A549 (cell line): ENCODE measurements at regions not wholly inside any gene's neighbourhood (a gene's known extent, or its start where the extent isn't known, plus 50 kb on each side); places are given as distances from the start of the nearest gene placed in this dataset.
"Not testable (repeated sequence)": the region's sequence is repeated elsewhere in the genome, so short reads cannot be mapped to it uniquely, and the experiment has no call there.

ENCODE experiments used
- ATAC-seq, 2 experiments: fragments of 200-7000 bp in 1 of 2; fragments of >200 bp in 1 of 2; cut with Nextera tagmentation in 1 of 2; cut with Tn5 transposase in 1 of 2; 3 replicates each; pipeline versions ENCODE4 v1.8.0 to v1.9.1; 2018 to 2020; ENCODE audit warnings: mild to moderate bottlenecking in 1 of 2, moderate library complexity in 1 of 2
- CTCF ChIA-PET: fragments of 300-600 bp; sonication (Branson Sonifier 250); formaldehyde crosslinking; extraction: SDS; loops from one replicate; lab custom pipeline; 2021; ENCODE audit warnings: antibody characterized with exemption, inconsistent platforms; lab: Yijun Ruan, JAX
- POLR2A ChIA-PET: fragments of 350-600 bp; formaldehyde crosslinking; extraction: SDS; loops from one replicate; lab custom pipeline; 2021; ENCODE audit warnings: antibody characterized with exemption, inconsistent platforms; lab: Yijun Ruan, JAX
- DNase-seq, 2 experiments: peaks; one replicate each; pipeline versions ENCODE4 v3.0.0 to v3.0.0-alpha.2; 2011 to 2016; ENCODE audit warnings: low read depth in 1 of 2, low spot score in 1 of 2
- FAIRE-seq: peaks from 2 replicates; lab custom pipeline; 2011; peaks lifted over from hg19 to GRCh38; lab: Jason Lieb, UNC
- H3K27ac ChIP-seq, 2 experiments: fragments of >200 bp; sonication (Bioruptor Twin); formaldehyde crosslinking; 3 replicates each; pipeline ENCODE4 v1.5.1; 2016 to 2017
- H3K4me1 ChIP-seq: fragments of >200 bp; sonication (Bioruptor Twin); formaldehyde crosslinking; 3 replicates; pipeline ENCODE4 v1.6.1; 2016
- H3K4me2 ChIP-seq: fragments of >200 bp; sonication (Bioruptor Twin); formaldehyde crosslinking; 3 replicates; pipeline ENCODE4 v1.6.1; 2016
- H3K4me3 ChIP-seq: fragments of >200 bp; sonication (Bioruptor Twin); formaldehyde crosslinking; 3 replicates; pipeline ENCODE4 v1.5.1; 2016
- H3K9me3 ChIP-seq: fragments of >200 bp; sonication (Bioruptor Twin); formaldehyde crosslinking; 3 replicates; pipeline ENCODE4 v1.6.1; 2016
- EHF ChIP-seq: fragments of 250-450 bp; sonication (Bioruptor Pico); IDR thresholded peaks from 2 replicates; pipeline ENCODE4 v1.5.0; 2020; ENCODE audit warnings: mild to moderate bottlenecking
- EHMT2 ChIP-seq: fragments of 200-600 bp; sonication (generic); IDR thresholded peaks from 2 replicates; pipeline ENCODE4 v1.6.1; 2016; ENCODE audit warnings: antibody characterized with exemption, low read depth, mild to moderate bottlenecking, moderate library complexity
- EP300 ChIP-seq, 2 experiments: fragments of >200 bp; sonication (Bioruptor Twin); formaldehyde crosslinking; IDR thresholded peaks; 2 replicates in 1 of 2; 3 replicates in 1 of 2; pipeline ENCODE4 v1.6.1; 2016 to 2017
- FOSL2 ChIP-seq, 2 experiments: fragments of 450-650 bp in 1 of 2; fragments of >200 bp in 1 of 2; sonication (Bioruptor Twin) in 1 of 2; formaldehyde crosslinking; IDR thresholded peaks; 2 replicates each; pipeline versions ENCODE4 v1.5.0 to v1.6.1; 2016 to 2020; ENCODE audit warnings: mild to moderate bottlenecking in 1 of 2, moderate library complexity in 1 of 2
- FOXS1 ChIP-seq: fragments of 250-450 bp; sonication (Bioruptor Pico); IDR thresholded peaks from 2 replicates; pipeline ENCODE4 v1.5.0; 2020; ENCODE audit warnings: mild to moderate bottlenecking, moderate library complexity
- JUN ChIP-seq, 2 experiments: fragments of >200 bp; sonication (Bioruptor Twin); formaldehyde crosslinking; IDR thresholded peaks; 2 replicates in 1 of 2; 3 replicates in 1 of 2; pipeline ENCODE4 v1.6.1; 2016 to 2017
- KDM1A ChIP-seq: fragments of 200-600 bp; sonication (generic); IDR thresholded peaks from 2 replicates; pipeline ENCODE4 v1.6.1; 2016; ENCODE audit warnings: low read depth, mild to moderate bottlenecking
- KDM5A ChIP-seq: fragments of 200-600 bp; sonication (generic); IDR thresholded peaks from 2 replicates; pipeline ENCODE4 v1.6.1; 2016; ENCODE audit warnings: antibody characterized with exemption, mild to moderate bottlenecking
- POLR2AphosphoS2 ChIP-seq: conservative IDR thresholded peaks from 2 replicates; pipeline ENCODE4 v1.6.1; 2012; ENCODE audit warnings: low read length, improper control_type of control experiment, inconsistent platforms
- RARB ChIP-seq: fragments of 250-450 bp; sonication (Bioruptor Pico); IDR thresholded peaks from 2 replicates; pipeline ENCODE4 v1.8.0; 2021; ENCODE audit warnings: mild to moderate bottlenecking, moderate library complexity
- RNF2 ChIP-seq: fragments of 200-600 bp; sonication (generic); IDR thresholded peaks from 2 replicates; pipeline ENCODE4 v1.6.1; 2016; ENCODE audit warnings: low read depth, mild to moderate bottlenecking, antibody characterized with exemption, moderate library complexity, borderline replicate concordance
- TP53 ChIP-seq: fragments of 250-450 bp; sonication (Bioruptor Pico); IDR thresholded peaks from 2 replicates; pipeline ENCODE4 v1.5.0; 2021; ENCODE audit warnings: mild to moderate bottlenecking, moderate library complexity
- ZSCAN20 ChIP-seq: fragments of 250-450 bp; sonication (Bioruptor Pico); IDR thresholded peaks from 2 replicates; pipeline ENCODE4 v1.8.0; 2022; ENCODE audit warnings: mild to moderate bottlenecking, moderate library complexity
- WGBS: methylation state at CpG from one replicate; pipeline ENCODE4 v1.1.6; 2017; ENCODE audit errors: missing lambda C conversion rate; 5-methylcytosine and 5-hydroxymethylcytosine counted together
- TF ChIP-seq, protein P1 (sequence below): fragments of 250-450 bp; sonication (Bioruptor Pico); IDR thresholded peaks from 2 replicates; pipeline ENCODE4 v1.5.0; 2021; ENCODE audit warnings: mild to moderate bottlenecking, moderate library complexity, borderline replicate concordance
- TF ChIP-seq, protein P2 (sequence below): IDR thresholded peaks from 2 replicates; pipeline ENCODE4 v1.6.1; 2012

DNA sequence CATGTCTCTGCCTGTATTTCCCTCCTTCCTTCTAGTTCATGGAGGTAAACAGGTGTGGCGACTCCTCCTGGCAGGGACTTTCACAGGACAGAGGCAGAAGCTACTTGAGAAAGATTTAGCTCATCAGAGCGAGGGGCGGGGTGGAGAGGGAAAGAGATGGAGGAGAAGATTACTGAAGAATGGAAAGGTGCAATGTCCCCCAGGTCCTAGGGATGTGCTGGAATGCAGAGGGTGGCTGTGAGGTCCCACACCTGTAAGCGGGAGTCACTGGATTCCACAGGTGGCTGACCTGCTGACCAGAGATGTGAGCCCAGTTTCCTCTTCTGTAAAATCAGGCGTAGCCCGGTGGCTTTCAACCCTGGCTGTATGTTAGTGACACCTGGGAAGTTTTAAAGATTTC is 199.2 kb upstream of the SULF2 start (continued):
- TF ChIP-seq, protein P1, sequence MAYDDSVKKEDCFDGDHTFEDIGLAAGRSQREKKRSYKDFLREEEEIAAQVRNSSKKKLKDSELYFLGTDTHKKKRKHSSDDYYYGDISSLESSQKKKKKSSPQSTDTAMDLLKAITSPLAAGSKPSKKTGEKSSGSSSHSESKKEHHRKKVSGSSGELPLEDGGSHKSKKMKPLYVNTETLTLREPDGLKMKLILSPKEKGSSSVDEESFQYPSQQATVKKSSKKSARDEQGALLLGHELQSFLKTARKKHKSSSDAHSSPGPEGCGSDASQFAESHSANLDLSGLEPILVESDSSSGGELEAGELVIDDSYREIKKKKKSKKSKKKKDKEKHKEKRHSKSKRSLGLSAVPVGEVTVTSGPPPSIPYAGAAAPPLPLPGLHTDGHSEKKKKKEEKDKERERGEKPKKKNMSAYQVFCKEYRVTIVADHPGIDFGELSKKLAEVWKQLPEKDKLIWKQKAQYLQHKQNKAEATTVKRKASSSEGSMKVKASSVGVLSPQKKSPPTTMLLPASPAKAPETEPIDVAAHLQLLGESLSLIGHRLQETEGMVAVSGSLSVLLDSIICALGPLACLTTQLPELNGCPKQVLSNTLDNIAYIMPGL, result no peak
- TF ChIP-seq EHF (CRISPR knock-in tag) (no peak), ZSCAN20 (CRISPR knock-in tag) (no peak), FOXS1 (CRISPR knock-in tag) (no peak)

DNA sequence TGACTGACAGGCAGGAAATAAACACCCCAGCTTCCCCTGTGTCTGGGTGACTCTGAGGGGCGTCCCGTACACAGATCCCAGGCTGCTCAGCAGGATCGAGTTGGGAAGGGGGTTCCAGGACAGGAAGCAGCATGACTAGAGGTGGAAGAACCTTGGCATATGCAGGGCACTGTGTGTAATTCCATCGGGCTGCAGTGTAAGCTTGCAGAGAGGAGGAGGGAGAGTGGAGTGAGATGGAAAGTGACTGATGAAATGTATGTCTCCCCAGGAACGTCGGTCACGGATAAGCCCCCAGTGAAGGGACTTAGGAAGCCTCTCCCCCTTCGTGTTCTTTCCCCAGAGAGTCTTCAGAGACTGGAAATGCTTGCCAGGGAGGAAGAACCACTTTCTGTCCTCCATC is 198.4 kb upstream of the SULF2 start:
- H3K27ac ChIP-seq, H3K9me3 ChIP-seq, FAIRE-seq, DNase-seq, H3K4me2 ChIP-seq, POLR2A ChIA-PET, H3K4me3 ChIP-seq, H3K4me1 ChIP-seq: not testable (repeated sequence)
- WGBS, result 3% methylated on average over 4 of the region's 8 CpGs
- CTCF ChIA-PET, result interaction anchor here (0.5 kb wide), 1 partner anchor 29 kb away, joined by 6 read pairs; no protein-coding TSS in a partner anchor
- peak; percentile 39 to 68; a peak in 5 of 6 replicates for ATAC-seq

DNA sequence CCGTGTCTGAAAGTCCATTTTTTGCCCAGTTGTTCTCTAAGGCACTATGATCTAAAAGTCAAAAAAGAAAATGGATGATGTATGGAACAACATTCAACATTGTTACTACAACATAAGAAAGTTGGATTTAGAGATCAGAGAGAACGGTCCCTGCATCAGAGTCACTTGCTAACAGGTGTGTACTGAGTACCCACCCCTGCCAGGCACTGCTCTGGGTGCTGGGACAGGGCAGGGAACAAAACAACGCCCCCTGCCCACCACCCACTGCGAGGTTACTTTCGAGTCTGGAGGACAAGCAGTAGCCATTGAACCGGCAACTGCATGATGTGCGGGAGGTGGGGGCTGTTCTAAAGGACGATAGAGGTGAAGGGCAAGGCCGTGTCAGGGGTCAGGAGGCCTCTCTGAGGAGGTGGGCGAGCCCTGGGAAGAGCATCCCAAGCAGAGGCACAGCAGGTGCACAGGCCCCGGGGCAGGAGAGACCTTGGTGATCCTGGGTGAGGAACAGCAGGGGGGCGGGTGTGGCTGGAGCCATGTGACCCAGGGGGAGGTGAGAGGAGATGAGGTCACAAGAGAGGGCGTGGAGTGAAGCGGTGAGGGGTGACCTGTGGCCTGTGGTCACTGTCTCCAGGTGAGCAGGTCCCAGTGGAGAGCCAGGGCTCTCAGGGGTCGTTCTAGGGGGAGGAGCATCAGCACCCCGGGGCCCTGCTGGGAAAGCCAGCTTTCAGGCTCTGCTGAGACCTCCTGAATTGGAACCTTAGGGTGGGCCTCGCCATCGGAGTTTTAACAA is 197.5 kb upstream of the SULF2 start:
- ChIA-PET POLR2A (no interaction called here), CTCF (no interaction called here)
- Histone ChIP-seq H3K9me3 (no peaks in the 10 kb centered on the region), H3K4me2 (no peak overlapping the region), H3K4me3 (no peak overlapping the region), H3K4me1 (no peaks in the 10 kb centered on the region), H3K27ac (no peak overlapping the region)
- DNase-seq (no peak), ATAC-seq (no peak), FAIRE-seq (no peak)
- no peak for TF ChIP-seq EP300 (IDR thresholded peaks at IDR 0.05)
- no peak for TF ChIP-seq KDM1A
- TF ChIP-seq FOSL2 (IDR thresholded peaks at IDR 0.05), result no peak
- TF ChIP-seq FOSL2 (CRISPR knock-in tag; IDR thresholded peaks at IDR 0.05), result no peak
- 41% methylated on average over 16 of the region's 18 CpGs for WGBS

DNA sequence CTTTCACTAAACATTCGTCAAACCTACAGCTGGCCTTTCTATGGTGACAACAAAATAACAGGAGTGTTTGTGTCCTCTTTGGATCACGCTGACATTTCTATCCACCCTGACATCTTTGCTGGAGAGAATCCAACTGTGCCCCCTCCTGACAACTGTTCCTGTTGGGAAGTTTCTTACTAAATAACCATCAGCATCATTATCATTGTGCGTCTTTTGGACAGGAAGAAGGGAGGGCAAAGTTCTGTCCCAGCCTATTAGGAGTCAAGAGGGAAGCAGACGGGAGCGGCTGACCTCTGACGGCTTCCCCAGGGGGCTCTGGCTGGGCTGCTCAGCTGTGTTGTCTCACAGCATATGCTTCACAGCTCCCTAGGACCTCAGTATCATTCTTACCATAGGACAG is 195.9 kb upstream of the SULF2 start:
- Histone ChIP-seq H3K4me1 (no peaks in the 10 kb centered on the region), H3K27ac (no peak overlapping the region), H3K9me3 (no peaks in the 10 kb centered on the region), H3K4me3 (no peak overlapping the region), H3K4me2 (no peak overlapping the region)
- DNase-seq (no peak), ATAC-seq (no peak), FAIRE-seq (no peak)
- ChIA-PET POLR2A (no interaction called here), CTCF (no interaction called here)
- TF ChIP-seq RARB (no peak), EHMT2 (no peak), KDM1A (no peak), TP53 (CRISPR knock-in tag) (no peak), KDM5A (no peak), RNF2 (no peak), JUN (IDR thresholded peaks at IDR 0.05) (no peak), POLR2AphosphoS2 (no peak)
- TF ChIP-seq, protein P2, sequence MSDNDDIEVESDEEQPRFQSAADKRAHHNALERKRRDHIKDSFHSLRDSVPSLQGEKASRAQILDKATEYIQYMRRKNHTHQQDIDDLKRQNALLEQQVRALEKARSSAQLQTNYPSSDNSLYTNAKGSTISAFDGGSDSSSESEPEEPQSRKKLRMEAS, result no peak
- TF ChIP-seq, protein P1, result no peak
- 34% methylated on average over 5 of the region's 6 CpGs for WGBS
